Activated naive CD4-positive, alpha-beta T cell (primary cell): ENCODE measurements at regions not wholly inside any gene's neighbourhood (a gene's known extent, or its start where the extent isn't known, plus 50 kb on each side); places are given as distances from the start of the nearest gene placed in this dataset.

Source experiments
- DNase-seq, 4 experiments: peaks; one replicate each; lab custom pipeline; 2025; lab: John Stamatoyannopoulos, UW

GRCh38 chr9:107431461-107431860 is 58.1 kb downstream of the KLF4 start:
- no peak for DNase-seq

DNA sequence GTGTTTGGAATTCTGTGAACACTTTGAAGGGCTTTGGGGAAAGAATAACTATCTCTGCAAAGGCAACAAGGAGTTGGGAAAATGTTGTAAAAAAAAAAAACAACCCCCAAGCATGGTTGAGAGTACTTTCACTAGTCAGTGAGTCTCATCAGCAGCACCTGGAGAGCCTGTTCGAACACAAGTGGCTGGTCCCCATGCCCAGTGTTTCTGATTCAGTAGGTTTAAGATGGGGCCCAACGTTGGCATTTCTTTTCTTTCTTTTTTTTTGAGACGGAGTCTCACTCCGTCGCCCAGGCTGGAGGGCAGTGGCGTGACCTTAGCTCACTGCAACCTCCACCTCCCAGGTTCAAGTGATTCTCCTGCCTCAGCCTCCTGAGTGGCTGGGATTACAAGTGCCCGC is 59.5 kb downstream of the KLF4 start:
- no peak for DNase-seq

DNA sequence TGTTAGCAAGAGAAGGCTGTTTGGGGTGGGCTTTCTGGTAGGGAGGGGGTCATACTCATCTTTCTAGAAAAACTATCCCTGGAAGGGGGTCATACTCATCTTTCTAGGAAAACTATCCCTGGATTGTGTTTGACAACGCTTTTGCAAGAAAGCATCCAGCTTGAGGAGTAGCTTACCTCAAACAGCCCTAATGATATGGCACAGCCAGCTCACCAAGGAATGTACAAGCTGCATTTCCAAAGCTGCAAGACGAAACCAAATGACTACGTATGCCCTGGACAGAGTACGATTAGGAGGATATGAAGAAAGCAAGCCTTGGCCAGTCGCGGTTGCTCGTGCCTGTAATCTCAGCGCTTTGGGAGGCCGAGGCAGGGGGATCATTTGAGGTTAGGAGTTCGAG is 63.4 kb downstream of the KLF4 start:
- DNase-seq = no peak

GRCh38 chr9:107425101-107426025 is 64.2 kb downstream of the KLF4 start:
- peak; percentile 2 to 15 (median 8) for DNase-seq

DNA sequence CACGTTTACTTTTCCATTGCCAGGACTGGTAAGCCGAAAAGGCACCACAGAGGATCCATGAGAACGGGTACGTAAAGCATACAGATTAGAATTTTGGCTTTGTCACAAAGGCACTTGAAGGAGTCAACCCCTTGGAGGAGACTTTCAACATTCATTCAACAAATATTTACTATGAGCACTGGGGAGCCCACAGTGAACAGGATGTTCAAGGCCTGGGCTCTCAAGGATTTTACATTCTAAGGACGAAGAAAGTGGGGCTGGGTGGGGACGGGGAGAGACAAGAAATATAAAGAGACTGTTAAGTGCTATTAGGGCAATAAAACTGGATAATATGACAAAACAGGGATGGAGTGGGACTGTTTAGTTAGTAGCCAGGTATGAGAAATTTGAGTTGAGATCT is 66.0 kb downstream of the KLF4 start:
- no peak for DNase-seq

DNA sequence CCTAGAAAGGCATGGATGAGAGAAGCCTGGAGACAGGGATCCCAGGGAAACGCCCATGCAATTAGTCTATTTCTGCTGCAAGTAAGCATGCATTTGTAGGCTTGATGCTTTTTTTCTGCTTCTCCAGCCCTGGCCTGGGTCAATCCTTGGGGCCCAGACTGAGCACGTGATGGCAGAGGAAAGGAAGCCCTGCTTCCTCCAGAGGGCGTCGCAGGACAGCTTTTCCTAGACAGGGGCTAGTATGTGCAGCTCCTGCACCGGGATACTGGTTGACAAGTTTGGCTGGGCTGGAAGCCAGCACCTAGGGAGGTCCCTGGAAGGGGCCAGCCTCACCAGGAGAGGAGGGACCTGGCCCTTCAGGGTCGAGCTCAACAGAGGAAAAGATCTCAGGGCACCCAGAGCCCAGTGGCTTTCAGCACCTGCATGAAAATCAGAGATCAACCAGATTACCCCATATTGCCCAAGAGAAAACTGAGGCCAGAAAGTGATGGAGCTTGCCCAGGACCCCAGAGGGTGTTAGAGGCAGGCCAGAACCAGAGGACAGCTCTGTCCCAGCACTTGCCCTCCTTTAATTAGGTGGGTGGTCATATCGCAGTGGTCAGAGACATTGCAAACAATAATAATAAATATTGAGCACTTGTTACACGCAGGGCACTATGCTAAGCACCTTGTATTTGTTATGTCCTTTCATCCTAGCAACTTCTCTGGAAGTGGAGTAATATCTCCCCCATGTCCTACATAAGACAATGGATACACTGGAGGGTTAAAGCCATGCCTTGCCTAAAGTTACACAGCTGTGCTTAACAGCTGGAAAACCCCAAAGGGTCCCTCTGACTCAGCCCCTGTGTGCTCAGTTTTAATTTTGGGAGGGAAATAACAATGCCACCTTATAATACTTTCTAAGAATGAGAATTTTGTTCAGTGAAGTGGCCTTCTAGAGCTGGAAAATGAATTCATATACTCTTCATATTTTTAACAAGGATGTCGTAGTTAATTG is 67.1 kb downstream of the KLF4 start:
- no peak for DNase-seq

GRCh38 chr9:107410420-107410819 is 79.1 kb downstream of the KLF4 start:
- DNase-seq = no peak

DNA sequence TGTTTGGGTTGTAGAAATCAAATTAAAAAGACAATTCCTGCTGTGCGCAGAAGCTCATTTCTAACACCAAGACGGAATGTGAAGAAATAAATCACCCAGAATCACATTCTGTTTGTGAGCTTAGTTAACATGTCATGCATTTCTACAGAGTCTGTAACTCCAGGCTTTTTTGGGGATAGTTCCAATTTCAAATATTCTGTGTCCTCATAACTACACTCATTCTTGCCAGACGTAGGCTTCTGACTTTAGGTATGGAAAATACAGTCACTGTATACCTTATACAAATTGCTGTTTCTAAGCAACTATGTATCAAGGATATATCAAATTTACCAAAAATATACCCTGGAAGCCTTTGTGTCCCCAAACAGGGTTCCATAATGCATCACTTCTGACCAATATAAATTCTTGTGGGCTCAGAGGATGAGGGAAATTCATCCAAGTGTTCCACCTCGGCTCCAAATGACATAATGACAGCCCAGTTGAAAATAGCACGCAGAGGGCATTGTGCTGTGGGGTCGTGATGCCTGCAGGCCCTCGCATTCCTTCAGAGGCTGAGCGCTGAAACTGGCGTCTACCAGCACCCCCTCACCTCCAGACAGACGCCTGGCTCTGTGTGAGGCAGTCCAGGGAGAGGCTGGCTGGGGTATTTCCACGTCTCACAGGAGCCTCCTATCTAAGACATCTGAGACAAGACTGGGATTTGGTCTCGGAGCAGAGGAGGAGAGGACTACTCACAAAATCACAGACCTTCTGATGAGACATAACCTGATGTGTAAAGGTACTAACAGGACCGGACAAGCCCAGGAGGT is 79.8 kb downstream of the KLF4 start:
- no peak for DNase-seq

- DNase-seq = no peak
Measured at GRCh38 chr9:107407675-107408074, 81.9 kb downstream of the KLF4 start.

GRCh38 chr9:107405511-107405910 is 84.1 kb downstream of the KLF4 start:
- no peak for DNase-seq

DNA sequence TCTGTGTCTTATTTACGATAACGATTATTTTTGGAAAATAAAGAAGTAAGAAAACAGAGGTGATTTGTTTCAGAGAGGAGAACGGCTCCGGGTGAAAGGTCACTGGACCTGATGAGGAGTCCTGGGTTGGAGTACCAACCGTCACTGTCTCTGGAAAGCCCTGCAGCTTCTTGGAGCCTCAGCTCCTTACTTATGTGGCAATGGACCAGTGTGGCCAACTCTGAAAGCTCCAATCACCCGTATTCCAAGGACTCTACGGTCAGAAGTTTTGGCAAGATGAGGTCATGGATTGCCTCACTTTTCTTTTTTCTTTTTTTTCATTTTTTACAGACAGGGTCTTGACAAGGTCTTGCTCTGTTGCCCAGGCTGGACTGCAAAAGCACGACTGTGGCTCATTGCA is 84.8 kb downstream of the KLF4 start:
- DNase-seq = no peak

DNA sequence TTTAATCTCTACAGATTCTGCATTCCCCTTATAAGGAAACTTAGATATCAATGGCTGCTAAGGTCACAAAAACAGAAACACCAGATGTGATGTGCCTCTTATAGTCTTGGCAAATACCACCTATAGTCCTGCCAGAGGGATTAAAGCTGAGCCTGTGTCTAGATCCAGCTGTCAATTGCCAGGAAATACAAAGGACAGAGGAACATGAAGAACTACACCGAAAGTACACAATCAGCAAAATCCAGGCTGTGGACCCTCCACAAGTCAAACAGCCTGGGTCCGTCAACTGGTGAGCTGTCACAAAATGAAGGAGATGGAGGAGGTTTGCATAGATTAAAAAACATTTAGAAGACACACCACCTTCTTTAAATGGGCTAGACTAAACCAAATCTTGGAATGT is 85.4 kb downstream of the KLF4 start:
- no peak for DNase-seq

GRCh38 chr9:107397076-107398044 is 92.2 kb downstream of the KLF4 start:
- no peak for DNase-seq

DNA sequence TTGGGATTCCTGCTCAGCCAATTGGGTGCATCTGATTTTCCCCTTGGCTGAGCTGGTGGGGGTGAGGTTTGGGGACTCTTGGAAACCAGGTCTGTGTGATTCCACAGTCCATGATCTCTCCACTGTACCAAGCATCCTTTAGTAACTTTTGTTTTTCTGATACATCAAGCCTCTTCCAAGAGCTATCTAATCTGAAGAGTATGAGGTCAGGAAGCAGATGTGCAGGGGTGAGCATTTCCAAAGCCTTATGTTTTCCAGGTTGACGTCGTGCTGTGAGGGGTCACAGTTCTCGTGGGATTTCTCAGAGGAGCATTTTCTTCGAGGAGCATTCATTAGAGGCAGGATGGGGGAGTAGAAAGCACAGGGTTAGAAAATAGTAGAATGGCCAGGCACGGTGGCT is 95.3 kb downstream of the KLF4 start:
- DNase-seq = no peak

DNA sequence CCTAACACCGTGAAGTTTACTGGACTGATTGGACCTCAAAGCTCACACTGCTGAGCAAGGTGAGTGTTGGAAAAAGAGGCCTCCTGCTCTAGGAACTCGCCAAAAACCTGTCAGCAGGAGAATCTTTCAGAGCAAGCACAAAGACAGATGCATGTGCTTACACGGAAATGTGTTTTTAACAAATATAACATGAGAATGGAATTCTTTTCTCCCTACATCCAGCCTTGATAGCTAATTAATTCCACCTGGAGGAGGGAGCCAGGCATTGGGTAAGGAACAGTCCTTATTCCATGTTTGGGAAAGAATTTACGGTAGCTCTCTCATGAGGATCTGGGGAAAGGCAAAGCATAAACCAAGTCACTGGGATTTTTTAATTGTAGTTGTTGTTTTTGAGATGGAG is 98.8 kb downstream of the KLF4 start:
- DNase-seq = no peak

DNA sequence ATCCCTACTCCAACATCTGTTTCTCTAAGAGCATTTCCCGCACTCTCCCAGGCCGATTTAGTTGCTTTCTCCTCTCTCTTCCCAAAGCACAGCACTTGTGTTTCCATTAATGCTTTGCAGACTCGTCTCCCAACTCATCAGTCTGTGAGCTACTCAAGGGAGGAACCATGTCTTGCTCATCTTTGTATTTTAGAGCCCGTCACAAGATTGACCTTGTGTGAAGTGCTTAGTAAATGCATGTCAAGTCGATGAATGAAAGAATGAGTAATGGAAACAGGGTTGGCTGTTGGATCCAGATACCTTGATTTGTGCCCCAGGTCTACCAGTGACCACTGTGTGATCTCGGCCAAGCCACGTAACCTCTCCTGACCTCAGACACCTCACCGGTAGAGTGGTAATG is 99.3 kb downstream of the KLF4 start:
- DNase-seq = no peak

- DNase-seq = no peak
Measured at GRCh38 chr9:107389617-107390071, 99.9 kb downstream of the KLF4 start.

GRCh38 chr9:107388890-107389289 is 100.7 kb downstream of the KLF4 start:
- no peak for DNase-seq

GRCh38 chr9:107387409-107387808 is 102.2 kb downstream of the KLF4 start:
- no peak for DNase-seq

DNA sequence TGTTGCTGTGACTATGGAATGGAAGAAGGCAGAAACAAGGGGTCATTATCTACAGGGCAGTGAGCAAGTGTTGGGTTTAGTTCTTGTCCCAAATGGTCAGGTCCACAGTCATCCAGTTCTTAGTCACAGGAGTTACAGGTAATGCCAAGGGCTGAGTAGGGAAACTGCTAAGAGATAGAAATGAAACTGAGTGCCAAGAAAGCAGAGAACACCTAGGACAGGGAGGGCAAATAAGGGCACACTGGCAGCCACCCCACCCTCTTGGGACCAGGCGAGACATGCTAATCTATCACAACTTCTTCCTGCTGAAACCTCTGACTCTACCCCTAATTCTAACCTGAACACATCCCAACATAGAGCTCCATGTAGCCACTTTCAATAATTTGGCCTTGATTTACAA is 103.2 kb downstream of the KLF4 start:
- DNase-seq = no peak
